GM10266 (cell line): ENCODE measurements at regions not wholly inside any gene's neighbourhood (a gene's known extent, or its start where the extent isn't known, plus 50 kb on each side); places are given as distances from the start of the nearest gene placed in this dataset.

Experiments used
- DNase-seq: peaks from one replicate; pipeline ENCODE4 v3.0.0; 2012; ENCODE audit errors: extremely low spot score
- CTCF ChIP-seq: IDR thresholded peaks from 2 replicates; pipeline ENCODE4 v1.5.1; 2012; ENCODE audit warnings: mild to moderate bottlenecking, low read depth; ENCODE audit not compliant: control insufficient read depth, insufficient read depth; ENCODE audit errors: missing control alignments

- DNase-seq, result no peak
- TF ChIP-seq CTCF, result no peak
Measured at GRCh38 chr1:30452170-30452569, 271.2 kb downstream of the MATN1 start.

- TF ChIP-seq CTCF, result no peak
- no peak for DNase-seq
Measured at GRCh38 chr1:30451532-30452125, 271.8 kb downstream of the MATN1 start.

- TF ChIP-seq CTCF, result no peak
- DNase-seq, result no peak
Measured at GRCh38 chr1:30450818-30451233, 272.6 kb downstream of the MATN1 start.

- DNase-seq, result no peak
- TF ChIP-seq CTCF, result no peak
Measured at GRCh38 chr1:30450148-30450817, 273.1 kb downstream of the MATN1 start.

GRCh38 chr1:30449428-30450147, 273.8 kb downstream of the MATN1 start:
- DNase-seq, result no peak

GRCh38 chr1:30449003-30449402, 274.4 kb downstream of the MATN1 start:
- no peak for TF ChIP-seq CTCF
- DNase-seq, result no peak

More at GRCh38 chr1:30449428-30450147, 273.8 kb downstream of the MATN1 start:
- no peak for TF ChIP-seq CTCF

GRCh38 chr1:30447701-30448100, 275.7 kb downstream of the MATN1 start:
- DNase-seq, result no peak
- no peak for TF ChIP-seq CTCF
